HEK293 (cell line): ENCODE measurements at regions not wholly inside any gene's neighbourhood (a gene's known extent, or its start where the extent isn't known, plus 50 kb on each side); places are given as distances from the start of the nearest gene placed in this dataset.

ENCODE experiments used
- CTCF ChIP-seq: fragments of 450-650 bp; formaldehyde crosslinking; IDR thresholded peaks from 2 replicates; pipeline ENCODE4 v1.5.1; 2016; ENCODE audit warnings: missing biosample characterization, missing genetic modification characterization
- IKZF3 ChIP-seq: fragments of 450-650 bp; IDR thresholded peaks from 2 replicates; pipeline ENCODE4 v1.5.0; 2018; ENCODE audit warnings: missing biosample characterization, mild to moderate bottlenecking, missing genetic modification characterization, moderate library complexity
- MYNN ChIP-seq: fragments of 450-650 bp; formaldehyde crosslinking; IDR thresholded peaks from 2 replicates; pipeline ENCODE4 v1.5.1; 2016; ENCODE audit warnings: missing biosample characterization, missing genetic modification characterization, borderline replicate concordance
- PRDM10 ChIP-seq: fragments of 450-650 bp; formaldehyde crosslinking; IDR thresholded peaks from 2 replicates; pipeline ENCODE4 v1.5.1; 2016; ENCODE audit warnings: missing biosample characterization, missing genetic modification characterization
- ZBTB1 ChIP-seq: fragments of 450-650 bp; formaldehyde crosslinking; IDR thresholded peaks from 2 replicates; pipeline ENCODE4 v1.5.1; 2016; ENCODE audit warnings: missing biosample characterization, missing genetic modification characterization
- ZBTB7A ChIP-seq: fragments of 450-650 bp; formaldehyde crosslinking; IDR thresholded peaks from 2 replicates; pipeline ENCODE4 v1.5.1; 2016; ENCODE audit warnings: low read depth, missing biosample characterization, missing genetic modification characterization
- ZEB2 ChIP-seq: fragments of 450-650 bp; formaldehyde crosslinking; IDR thresholded peaks from 2 replicates; pipeline ENCODE4 v1.5.1; 2016; ENCODE audit warnings: missing biosample characterization, missing genetic modification characterization
- ZNF146 ChIP-seq: fragments of 450-650 bp; formaldehyde crosslinking; IDR thresholded peaks from 2 replicates; pipeline ENCODE4 v1.5.1; 2016; ENCODE audit warnings: missing biosample characterization, missing genetic modification characterization
- ZNF174 ChIP-seq: fragments of 450-650 bp; formaldehyde crosslinking; IDR thresholded peaks from 2 replicates; pipeline ENCODE4 v1.5.0; 2017; ENCODE audit warnings: missing biosample characterization, mild to moderate bottlenecking, missing genetic modification characterization
- ZNF274 ChIP-seq, 2 experiments: fragments of 200-500 bp in 1 of 2; fragments of 450-650 bp in 1 of 2; sonication (Bioruptor generic) in 1 of 2; formaldehyde crosslinking in 1 of 2; IDR thresholded peaks; 2 replicates each; pipeline versions ENCODE4 v1.5.1 to v1.6.1; 2014 to 2016; ENCODE audit warnings: borderline replicate concordance in 1 of 2, inconsistent platforms in 1 of 2, low read length in 1 of 2, missing biosample characterization in 1 of 2, missing genetic modification characterization in 1 of 2
- ZNF350 ChIP-seq: fragments of 450-650 bp; formaldehyde crosslinking; IDR thresholded peaks from 2 replicates; pipeline ENCODE4 v1.5.0; 2017; ENCODE audit warnings: missing biosample characterization, mild to moderate bottlenecking, missing genetic modification characterization
- ZNF670 ChIP-seq: fragments of 450-650 bp; formaldehyde crosslinking; IDR thresholded peaks from 2 replicates; pipeline ENCODE4 v1.5.1; 2016; ENCODE audit warnings: missing biosample characterization, missing genetic modification characterization, low read depth

GRCh38 chr11:15851051-15851498, 505.3 kb downstream of the SOX6 start:
- TF ChIP-seq CTCF (tag by site-specific recombination) = no peak
- no peak for TF ChIP-seq ZNF350 (tag by site-specific recombination)
- TF ChIP-seq ZNF146 (tag by site-specific recombination) = no peak
- no peak for TF ChIP-seq PRDM10 (tag by site-specific recombination)
- no peak for TF ChIP-seq IKZF3 (tag by site-specific recombination)
- TF ChIP-seq ZNF174 (tag by site-specific recombination) = no peak
- TF ChIP-seq ZBTB1 = no peak
- TF ChIP-seq ZNF274 (IDR thresholded peaks at IDR 0.05; ENCODE audit: low read length) = no peak
- no peak for TF ChIP-seq ZNF274 (tag by site-specific recombination; IDR thresholded peaks at IDR 0.05; ENCODE audit: borderline replicate concordance)
- no peak for TF ChIP-seq MYNN
- no peak for TF ChIP-seq ZEB2 (tag by site-specific recombination)
- TF ChIP-seq ZBTB7A (tag by site-specific recombination) = no peak
- TF ChIP-seq ZNF670 (tag by site-specific recombination) = no peak
